GM21529 (cell line): ENCODE measurements at regions not wholly inside any gene's neighbourhood (a gene's known extent, or its start where the extent isn't known, plus 50 kb on each side); places are given as distances from the start of the nearest gene placed in this dataset.

Source experiments
- ATAC-seq: cut with Tn5 transposase; IDR thresholded peaks from one replicate; pipeline ENCODE4 v1.9.1; 2021; ENCODE audit not compliant: unreplicated experiment

DNA sequence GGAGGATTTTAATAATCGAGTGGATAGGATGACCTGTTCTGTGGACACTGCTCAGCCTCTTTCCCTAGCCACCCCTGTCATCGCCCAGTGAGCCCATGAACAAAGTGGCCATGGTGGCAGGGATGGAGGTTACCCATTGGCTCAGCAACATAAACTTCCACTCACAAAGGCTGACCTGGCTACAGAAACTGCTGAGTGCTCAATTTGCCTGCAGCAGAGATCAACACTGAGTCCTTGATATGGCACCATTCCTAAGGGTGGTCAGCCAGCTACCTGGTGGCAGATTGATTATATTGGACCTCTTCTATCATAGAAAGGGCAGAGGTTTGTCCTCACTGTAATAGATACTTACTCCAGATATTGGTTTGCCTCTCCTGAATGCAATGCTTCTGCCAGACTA, 465.4 kb upstream of the FBXO33 start:
- no peak for ATAC-seq

- ATAC-seq, result no peak
These were observed 457.8 kb upstream of the FBXO33 start for GRCh38 chr14:39890026-39890425.

- no peak for ATAC-seq
These were observed 451.9 kb upstream of the FBXO33 start for GRCh38 chr14:39884091-39884490.

DNA sequence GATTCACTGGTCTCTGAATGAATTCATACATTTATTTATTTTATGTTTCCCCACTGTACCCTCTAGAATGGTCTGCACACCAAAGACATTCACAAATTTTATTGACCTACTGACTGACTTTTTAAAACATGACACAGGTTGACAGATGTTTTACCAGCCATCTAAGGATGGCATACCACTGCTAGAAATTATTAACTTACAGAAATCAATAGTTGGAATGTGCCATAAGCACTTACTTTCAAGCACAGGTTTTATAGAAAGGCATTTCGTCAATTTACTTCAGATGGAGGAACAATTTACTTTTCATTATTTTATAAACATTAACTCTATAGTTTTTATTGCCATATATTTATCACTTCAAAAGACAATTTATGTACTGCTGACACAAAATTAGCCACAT, 448.7 kb upstream of the FBXO33 start:
- no peak for ATAC-seq

DNA sequence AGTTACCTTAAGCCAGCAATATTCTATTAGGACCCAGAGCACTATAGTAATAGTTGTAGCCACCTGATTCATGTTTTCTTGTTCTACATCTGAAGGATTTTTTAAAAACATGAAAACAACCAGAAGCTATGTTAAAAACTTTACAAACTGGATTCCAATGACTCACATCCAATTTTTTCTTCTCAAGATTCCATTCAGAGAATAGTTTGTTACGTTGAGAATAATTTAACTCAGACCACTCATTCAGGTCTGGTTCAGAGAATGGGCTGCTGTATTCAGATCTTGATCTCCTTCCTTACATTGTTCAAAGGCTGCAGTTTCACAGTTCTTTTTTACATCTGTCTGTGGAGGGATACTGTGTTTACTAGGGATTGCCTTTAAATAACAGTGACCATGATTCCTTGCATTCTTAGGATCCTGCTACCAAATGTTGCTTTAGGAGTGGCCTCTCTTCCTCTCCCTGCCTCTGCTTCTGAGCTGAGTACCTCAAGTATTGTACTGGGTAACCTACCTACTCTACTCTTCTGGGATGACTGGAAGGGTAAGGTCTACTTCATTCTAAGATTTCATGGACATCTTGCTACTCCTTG, 448.0 kb upstream of the FBXO33 start:
- ATAC-seq, result no peak

GRCh38 chr14:39877577-39878190, 445.5 kb upstream of the FBXO33 start:
- no peak for ATAC-seq

DNA sequence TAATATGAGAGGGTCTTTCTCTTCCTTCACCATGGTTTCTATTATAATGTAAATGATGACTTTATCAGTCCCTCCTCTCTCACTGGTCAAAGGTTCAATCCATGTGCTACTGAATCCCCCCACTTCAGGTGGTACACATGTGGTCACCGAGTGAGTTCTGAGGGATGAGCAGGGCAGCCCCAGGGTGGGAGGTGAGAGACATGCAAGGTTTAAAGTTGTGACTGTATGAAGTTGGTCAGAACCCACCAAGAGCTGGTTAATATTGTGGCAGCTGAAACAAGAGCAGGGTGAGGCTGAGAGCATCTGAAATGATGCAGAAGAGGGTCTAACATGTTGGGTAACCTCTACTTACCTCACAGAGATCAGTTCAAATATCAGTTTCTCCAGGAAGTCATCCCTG, 444.7 kb upstream of the FBXO33 start:
- no peak for ATAC-seq

DNA sequence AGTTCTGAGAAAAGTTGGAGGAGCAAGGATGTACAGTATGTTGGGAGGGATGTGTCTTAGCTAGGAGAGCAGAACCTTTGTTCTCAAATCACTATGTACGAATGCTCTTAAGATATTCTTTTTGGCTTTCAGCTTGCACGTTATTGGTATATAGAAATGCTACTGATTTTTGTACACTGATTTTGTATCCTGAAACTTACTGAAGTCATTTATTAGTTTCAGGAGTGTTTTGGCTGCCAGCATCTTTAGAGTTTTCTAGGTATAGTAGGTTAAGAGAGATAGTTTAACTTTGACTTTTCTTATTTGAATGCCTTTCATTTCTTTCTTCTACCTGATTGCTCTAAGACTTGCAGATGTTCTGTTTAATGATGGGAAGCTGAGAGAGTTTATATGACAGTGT, 442.8 kb upstream of the FBXO33 start:
- ATAC-seq, result peak; percentile 43

GRCh38 chr14:39873791-39874190, 441.6 kb upstream of the FBXO33 start:
- no peak for ATAC-seq

GRCh38 chr14:39868949-39869348, 436.7 kb upstream of the FBXO33 start:
- ATAC-seq, result no peak

- ATAC-seq, result no peak
These were observed 436.0 kb upstream of the FBXO33 start for GRCh38 chr14:39868251-39868650.

DNA sequence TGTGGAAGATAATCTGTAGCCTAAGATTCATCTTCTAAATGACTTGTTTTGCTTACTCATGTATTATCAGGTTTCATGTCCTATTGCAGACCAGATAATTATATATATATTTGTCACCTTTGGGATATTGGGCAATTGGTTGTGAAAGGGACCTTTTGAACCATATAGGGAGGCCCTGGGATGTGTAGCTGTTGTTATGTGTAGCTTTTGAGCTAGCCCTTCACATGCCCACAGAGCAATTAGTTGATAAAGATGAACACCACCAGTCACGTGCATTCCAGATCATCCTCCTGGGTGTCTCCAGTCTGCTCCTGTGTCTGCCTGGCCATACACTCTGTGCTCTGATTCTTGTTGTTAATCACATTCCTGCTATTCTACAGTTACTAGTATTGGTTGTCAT, 431.2 kb upstream of the FBXO33 start:
- ATAC-seq, result no peak

- no peak for ATAC-seq
These were observed 429.5 kb upstream of the FBXO33 start for GRCh38 chr14:39861696-39862095.

DNA sequence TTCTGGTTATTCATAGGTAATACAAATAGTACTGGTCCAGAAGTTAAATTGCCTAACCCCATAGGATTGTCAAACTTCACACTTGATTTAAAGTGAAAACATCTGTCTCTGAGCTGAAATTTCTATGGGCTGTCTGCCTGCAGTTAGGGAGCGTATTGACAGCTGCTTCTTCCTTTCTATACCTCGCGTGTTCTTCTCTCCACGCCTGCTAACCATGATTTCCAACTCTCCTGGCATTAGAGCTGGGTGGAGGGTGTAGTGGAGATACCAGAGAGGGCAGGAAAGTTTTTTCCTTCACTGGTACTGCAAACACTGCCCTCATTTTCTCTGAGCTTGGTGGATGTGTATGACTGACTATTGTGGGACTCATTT, 429.0 kb upstream of the FBXO33 start:
- no peak for ATAC-seq

- no peak for ATAC-seq
These were observed 428.5 kb upstream of the FBXO33 start for GRCh38 chr14:39860596-39861228.

DNA sequence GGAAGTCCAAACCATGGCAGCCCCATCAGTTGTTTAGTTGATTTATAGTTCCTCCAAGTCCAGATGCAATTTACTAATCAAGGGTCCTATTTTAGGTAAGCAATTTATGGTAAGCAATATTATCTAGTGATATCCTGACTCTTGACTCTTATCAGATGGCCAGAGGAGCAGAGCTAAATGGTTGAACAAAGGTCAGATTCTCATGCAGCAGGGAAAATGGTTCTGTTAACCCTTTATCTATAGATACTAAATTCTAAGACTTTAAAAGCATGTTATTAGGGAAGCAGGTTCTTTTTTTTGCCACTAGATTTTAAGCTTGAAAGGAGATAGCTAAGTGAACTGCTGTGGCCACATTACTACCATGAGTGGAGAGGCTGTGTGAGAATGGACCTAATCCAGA, 427.1 kb upstream of the FBXO33 start:
- ATAC-seq, result no peak

DNA sequence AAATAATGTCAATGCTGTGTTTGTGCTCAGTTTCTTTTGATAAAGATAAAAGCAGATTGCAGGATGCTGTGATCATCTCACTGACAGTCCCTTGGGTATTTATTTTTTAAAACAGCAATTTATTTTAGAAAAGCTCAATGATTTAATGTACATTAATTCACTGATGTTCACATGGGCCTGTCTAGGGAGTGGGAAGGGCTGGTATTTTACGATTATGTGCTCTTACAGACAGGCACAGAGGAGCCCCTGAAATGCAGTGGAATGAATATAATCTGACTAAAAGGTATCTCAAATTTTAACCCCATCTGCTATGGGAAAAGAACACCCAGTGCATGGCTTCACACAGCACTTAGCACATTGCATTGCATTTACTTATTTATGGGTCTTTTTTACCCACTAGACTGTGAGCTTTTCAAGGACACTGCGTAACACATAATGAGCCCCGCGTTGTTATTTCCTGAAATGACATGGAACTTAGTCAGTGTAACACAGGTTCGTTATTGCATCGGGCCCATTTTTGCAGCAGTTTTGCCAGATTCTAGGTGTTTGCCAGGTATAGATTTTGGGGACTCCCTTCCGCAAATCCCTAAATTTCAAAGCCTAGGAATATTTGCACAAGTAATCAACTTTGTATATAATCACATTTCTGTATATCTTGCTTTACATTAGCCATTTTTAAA, 425.3 kb upstream of the FBXO33 start:
- ATAC-seq, result no peak

DNA sequence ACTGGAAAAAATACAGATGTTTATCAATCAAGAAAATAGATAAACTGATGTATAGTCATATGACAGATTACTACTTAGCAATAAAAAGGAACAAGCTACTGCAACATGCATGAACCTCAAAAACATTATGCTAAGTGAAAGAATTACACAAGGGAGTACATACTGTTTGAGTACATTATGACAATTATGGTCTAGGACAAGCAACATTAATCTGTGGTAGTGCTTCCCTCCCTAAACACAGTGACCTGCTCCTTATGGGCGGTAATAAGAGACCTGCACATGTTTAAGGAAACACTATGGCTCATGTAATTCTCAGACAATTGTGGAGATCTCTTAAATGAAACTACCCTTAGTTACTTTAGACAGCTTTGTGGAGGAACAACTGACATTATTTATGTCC, 421.2 kb upstream of the FBXO33 start:
- ATAC-seq, result no peak

DNA sequence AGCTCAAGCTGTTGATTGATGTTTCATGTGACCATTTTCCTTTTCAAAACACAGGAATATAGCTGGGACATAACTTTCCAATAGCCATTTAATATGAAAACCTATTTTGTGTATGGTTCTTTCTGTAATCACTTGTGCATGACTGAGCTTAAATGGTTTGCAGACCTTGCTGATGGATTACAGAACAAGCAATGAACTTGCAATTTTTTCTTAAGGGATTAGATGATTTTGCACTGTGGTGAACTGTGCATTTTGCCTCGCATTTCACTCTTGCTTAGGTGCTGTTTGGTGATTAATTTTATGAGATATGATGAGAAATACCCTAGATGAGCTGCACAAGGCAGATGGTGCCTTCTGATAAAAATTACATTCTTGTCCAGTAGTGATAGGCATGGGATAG, 419.0 kb upstream of the FBXO33 start:
- ATAC-seq, result no peak

GRCh38 chr14:39847852-39848251, 415.6 kb upstream of the FBXO33 start:
- ATAC-seq, result no peak

DNA sequence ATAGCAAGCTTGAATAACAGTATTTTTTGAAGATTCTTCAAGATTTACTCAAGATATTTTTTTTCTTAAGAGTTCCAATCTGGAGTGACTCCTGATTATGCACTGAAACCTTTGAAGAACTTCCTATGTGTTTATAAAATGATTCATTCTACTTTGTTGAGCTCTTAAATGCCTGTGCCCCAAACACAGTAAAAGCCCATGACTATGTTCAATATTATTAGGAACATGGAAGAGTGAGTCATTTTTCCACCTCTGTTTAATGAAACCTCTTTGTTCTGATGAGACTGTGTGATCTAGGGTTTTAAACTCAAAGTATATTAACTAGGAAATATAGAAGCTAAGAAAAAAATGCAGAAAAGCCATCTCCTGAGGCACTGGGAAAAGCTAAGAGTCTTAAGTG, 415.0 kb upstream of the FBXO33 start:
- ATAC-seq, result no peak

- ATAC-seq, result no peak
These were observed 411.6 kb upstream of the FBXO33 start for GRCh38 chr14:39843881-39844280.
